ENCODE measurements at regions not wholly inside any gene's neighbourhood (a gene's known extent, or its start where the extent isn't known, plus 50 kb on each side); places are given as distances from the start of the nearest gene placed in this dataset.

GRCh38 chr3:28986922-28987321 is 293.9 kb upstream of the RBMS3 start:
- H3K4me1 ChIP-seq (ENCODE audit: control insufficient read depth, insufficient read depth, low read length) = no peaks in the 10 kb centered on the region
- H3K27ac ChIP-seq (ENCODE audit: insufficient read depth, low read depth, low read length, poor library complexity, severe bottlenecking) = no peak overlapping the region
- H3K36me3 ChIP-seq (ENCODE audit: control insufficient read depth, insufficient read depth, low read length) = no peaks in the 10 kb centered on the region
- H3K9me3 ChIP-seq (ENCODE audit: control insufficient read depth, low read length) = no peaks in the 10 kb centered on the region
- H3K4me3 ChIP-seq (ENCODE audit: insufficient read depth, low read depth, low read length) = no peak overlapping the region
- no peaks in the 10 kb centered on the region for H3K27me3 ChIP-seq (ENCODE audit: control insufficient read depth, insufficient read depth, low read length, poor library complexity, severe bottlenecking)

DNA sequence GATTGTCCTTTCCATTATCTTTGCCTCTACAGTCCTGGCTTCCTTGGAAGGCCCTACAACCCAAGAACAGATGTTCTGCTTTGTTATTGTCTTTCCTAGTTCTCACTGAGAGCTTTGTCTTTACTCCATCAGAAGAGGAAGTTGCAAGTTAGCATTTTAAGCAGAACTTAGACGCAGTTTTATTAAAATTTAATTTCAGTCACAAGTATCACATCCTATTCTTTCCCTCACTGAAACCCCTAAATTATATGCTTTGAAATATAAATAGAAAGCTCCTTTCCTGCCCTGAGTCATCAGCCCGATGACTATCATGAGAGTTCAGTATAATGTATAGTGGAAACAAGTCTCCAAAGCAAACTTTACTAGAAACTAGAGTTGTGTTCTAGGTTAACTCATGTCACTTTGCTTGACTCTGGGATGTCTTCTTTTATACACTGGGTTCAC is 291.2 kb upstream of the RBMS3 start:
- no peaks in the 10 kb centered on the region for H3K36me3 ChIP-seq (ENCODE audit: control insufficient read depth, insufficient read depth, low read length)
- WGBS, 2 experiments = 90 to 100% methylated on average over 1 to 2 of the region's 2 CpGs
- H3K27me3 ChIP-seq (ENCODE audit: control insufficient read depth, insufficient read depth, low read length, poor library complexity, severe bottlenecking) = no peaks in the 10 kb centered on the region
- no peak overlapping the region for H3K4me3 ChIP-seq (ENCODE audit: insufficient read depth, low read depth, low read length)
- no peaks in the 10 kb centered on the region for H3K4me1 ChIP-seq (ENCODE audit: control insufficient read depth, insufficient read depth, low read length)
- H3K9me3 ChIP-seq (ENCODE audit: control insufficient read depth, low read length) = no peaks in the 10 kb centered on the region
- H3K27ac ChIP-seq (ENCODE audit: insufficient read depth, low read depth, low read length, poor library complexity, severe bottlenecking) = no peak overlapping the region

DNA sequence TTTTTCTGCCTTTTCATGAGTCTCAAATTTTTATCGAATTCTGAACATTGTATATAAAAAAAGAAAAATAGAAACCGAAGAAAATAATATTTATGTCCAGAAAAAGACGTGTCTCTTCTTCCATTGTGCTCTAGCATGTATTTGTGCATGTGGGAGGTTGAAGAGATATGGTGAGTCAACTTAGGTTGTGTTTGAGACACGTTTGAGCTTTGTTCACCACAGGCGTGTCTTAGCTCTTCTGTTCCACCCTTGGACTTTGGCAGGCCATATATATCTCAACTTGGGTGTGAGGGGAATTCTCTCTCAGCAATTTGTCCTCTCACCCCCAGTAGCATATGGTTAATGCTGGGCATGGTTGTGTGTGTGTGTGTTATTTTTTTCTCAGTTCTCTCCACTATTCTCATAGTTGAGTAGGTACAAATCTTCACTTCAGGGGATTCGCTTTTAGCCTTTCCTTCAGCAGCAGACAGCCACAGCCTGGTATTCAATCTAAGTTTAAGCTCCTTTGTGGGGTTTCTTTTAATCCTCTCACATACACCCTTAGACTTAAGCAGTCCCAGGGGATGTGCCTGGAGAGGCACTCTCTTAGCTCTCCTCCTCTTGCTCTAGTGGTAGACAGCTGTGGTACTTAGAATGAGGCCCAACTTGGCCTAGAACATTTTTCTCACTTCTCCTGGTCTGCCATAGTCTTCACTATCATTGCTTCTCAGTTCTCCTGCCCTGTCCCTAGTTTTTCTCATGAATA is 286.5 kb upstream of the RBMS3 start:
- no peaks in the 10 kb centered on the region for H3K36me3 ChIP-seq (ENCODE audit: control insufficient read depth, insufficient read depth, low read length)

DNA sequence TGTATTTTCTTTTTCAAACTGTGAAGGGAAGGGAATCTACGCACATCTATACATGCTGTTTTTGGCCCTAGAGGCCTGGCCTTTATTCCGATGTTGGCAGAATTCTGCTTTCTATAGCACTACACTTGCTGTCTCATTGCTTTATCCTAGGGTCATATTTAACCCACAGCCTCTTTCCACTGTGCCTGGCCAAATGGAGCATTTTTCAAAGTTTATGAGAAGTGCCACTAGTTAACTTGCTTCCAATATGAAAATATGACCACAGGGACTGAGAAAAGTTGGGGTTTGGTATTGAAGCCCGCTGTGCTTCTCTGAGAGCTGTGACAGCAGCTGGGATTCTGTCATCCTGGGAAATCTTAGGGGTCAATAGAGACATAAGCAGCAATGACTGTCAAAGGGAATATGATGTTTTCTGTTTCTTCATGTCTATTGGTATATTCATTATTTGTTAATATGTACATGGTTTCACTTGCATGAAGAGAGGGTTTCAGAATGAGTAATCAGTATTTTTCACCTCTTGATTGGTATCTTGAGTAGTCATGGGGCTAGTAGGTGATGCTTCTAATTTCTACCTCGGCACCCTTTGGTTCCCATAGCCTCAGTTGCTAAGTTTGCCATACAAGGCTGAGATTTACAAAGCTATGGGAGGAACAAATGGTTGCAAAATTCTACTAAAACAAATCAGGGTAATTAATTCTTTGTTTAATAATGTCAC is 275.8 kb upstream of the RBMS3 start:
- no peaks in the 10 kb centered on the region for H3K36me3 ChIP-seq (ENCODE audit: control insufficient read depth, insufficient read depth, low read length)
- no peaks in the 10 kb centered on the region for H3K27me3 ChIP-seq (ENCODE audit: control insufficient read depth, insufficient read depth, low read length, poor library complexity, severe bottlenecking)
- no peak overlapping the region for H3K27ac ChIP-seq (ENCODE audit: insufficient read depth, low read depth, low read length, poor library complexity, severe bottlenecking)
- H3K4me3 ChIP-seq (ENCODE audit: insufficient read depth, low read depth, low read length) = no peak overlapping the region
- no peaks in the 10 kb centered on the region for H3K4me1 ChIP-seq (ENCODE audit: control insufficient read depth, insufficient read depth, low read length)
- no peaks in the 10 kb centered on the region for H3K9me3 ChIP-seq (ENCODE audit: control insufficient read depth, low read length)
- 92 to 96% methylated on average over 4 of the region's 4 CpGs for WGBS, 2 experiments

More for the DNA sequence above, 286.5 kb upstream of the RBMS3 start:
- 94 to 96% methylated on average over 6 of the region's 6 CpGs for whole genome bisulfite sequencing, 2 experiments
- no peak overlapping the region for H3K4me3 ChIP-seq (ENCODE audit: insufficient read depth, low read depth, low read length)
- peaks cover 3% of the 10 kb centered on the region for H3K9me3 ChIP-seq (ENCODE audit: control insufficient read depth, low read length)
- no peaks in the 10 kb centered on the region for H3K27me3 ChIP-seq (ENCODE audit: control insufficient read depth, insufficient read depth, low read length, poor library complexity, severe bottlenecking)
- no peak overlapping the region for H3K27ac ChIP-seq (ENCODE audit: insufficient read depth, low read depth, low read length, poor library complexity, severe bottlenecking)
- H3K4me1 ChIP-seq (ENCODE audit: control insufficient read depth, insufficient read depth, low read length) = no peaks in the 10 kb centered on the region

GRCh38 chr3:29005862-29006261 is 275.0 kb upstream of the RBMS3 start:
- Histone ChIP-seq H3K27ac (ENCODE audit: insufficient read depth, low read depth, low read length, poor library complexity, severe bottlenecking) (no peak overlapping the region), H3K36me3 (ENCODE audit: control insufficient read depth, insufficient read depth, low read length) (no peaks in the 10 kb centered on the region), H3K27me3 (ENCODE audit: control insufficient read depth, insufficient read depth, low read length, poor library complexity, severe bottlenecking) (no peaks in the 10 kb centered on the region), H3K4me3 (ENCODE audit: insufficient read depth, low read depth, low read length) (no peak overlapping the region), H3K9me3 (ENCODE audit: control insufficient read depth, low read length) (no peaks in the 10 kb centered on the region), H3K4me1 (ENCODE audit: control insufficient read depth, insufficient read depth, low read length) (no peaks in the 10 kb centered on the region)

GRCh38 chr3:29011441-29011840 is 269.4 kb upstream of the RBMS3 start:
- no peaks in the 10 kb centered on the region for H3K9me3 ChIP-seq (ENCODE audit: control insufficient read depth, low read length)
- no peaks in the 10 kb centered on the region for H3K36me3 ChIP-seq (ENCODE audit: control insufficient read depth, insufficient read depth, low read length)
- no peaks in the 10 kb centered on the region for H3K27me3 ChIP-seq (ENCODE audit: control insufficient read depth, insufficient read depth, low read length, poor library complexity, severe bottlenecking)
- 79 to 83% methylated on average over 1 to 2 of the region's 2 CpGs for WGBS, 2 experiments
- peaks cover 4% of the 10 kb centered on the region for H3K4me1 ChIP-seq (ENCODE audit: control insufficient read depth, insufficient read depth, low read length)
- H3K4me3 ChIP-seq (ENCODE audit: insufficient read depth, low read depth, low read length) = no peak overlapping the region
- H3K27ac ChIP-seq (ENCODE audit: insufficient read depth, low read depth, low read length, poor library complexity, severe bottlenecking) = no peak overlapping the region

DNA sequence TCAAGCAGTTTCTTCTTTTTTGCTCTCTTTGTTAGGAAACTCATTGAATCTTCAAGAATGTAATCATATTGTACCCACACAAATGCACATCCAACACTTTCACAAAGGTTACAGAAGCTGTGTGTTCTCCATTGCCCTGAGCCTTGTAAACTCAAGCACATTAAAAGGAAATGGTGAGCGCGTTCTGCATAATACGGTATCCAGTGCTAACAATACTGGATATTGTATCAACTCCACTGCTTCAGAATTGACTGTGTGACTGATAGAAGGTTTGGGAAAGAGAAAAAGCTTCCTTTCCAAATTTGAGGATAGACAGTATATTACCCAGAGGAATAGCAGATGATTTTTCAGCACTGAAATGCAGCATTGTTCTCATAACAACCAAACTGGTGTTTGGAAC is 268.9 kb upstream of the RBMS3 start:
- H3K9me3 ChIP-seq (ENCODE audit: control insufficient read depth, low read length) = no peaks in the 10 kb centered on the region
- WGBS, 2 experiments = 96 to 98% methylated on average over 3 of the region's 3 CpGs
- H3K27ac ChIP-seq (ENCODE audit: insufficient read depth, low read depth, low read length, poor library complexity, severe bottlenecking) = no peak overlapping the region
- H3K4me1 ChIP-seq (ENCODE audit: control insufficient read depth, insufficient read depth, low read length) = peaks cover 4% of the 10 kb centered on the region
- H3K4me3 ChIP-seq (ENCODE audit: insufficient read depth, low read depth, low read length) = no peak overlapping the region
- H3K36me3 ChIP-seq (ENCODE audit: control insufficient read depth, insufficient read depth, low read length) = no peaks in the 10 kb centered on the region
- H3K27me3 ChIP-seq (ENCODE audit: control insufficient read depth, insufficient read depth, low read length, poor library complexity, severe bottlenecking) = no peaks in the 10 kb centered on the region

DNA sequence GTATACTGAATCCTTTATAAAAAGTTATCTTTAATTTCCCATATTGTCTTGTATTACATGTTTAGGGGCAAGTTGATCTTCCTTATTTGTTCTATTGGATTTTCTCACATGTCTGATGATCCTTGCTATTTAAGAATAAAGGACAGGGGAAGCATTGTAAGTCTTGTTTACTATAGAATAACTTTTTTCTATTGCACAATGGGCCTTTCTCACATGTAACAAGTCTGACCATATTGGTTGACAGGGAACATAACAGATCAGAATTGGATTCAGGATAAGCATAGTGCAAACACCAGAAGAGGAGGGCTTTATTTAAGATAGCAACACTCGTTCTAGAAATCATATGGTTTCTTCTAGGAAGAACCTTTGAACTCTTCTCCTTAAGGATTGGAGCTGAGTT is 257.9 kb upstream of the RBMS3 start:
- H3K4me1 ChIP-seq (ENCODE audit: control insufficient read depth, insufficient read depth, low read length) = no peaks in the 10 kb centered on the region
- H3K4me3 ChIP-seq (ENCODE audit: insufficient read depth, low read depth, low read length) = no peak overlapping the region
- no peak overlapping the region for H3K27ac ChIP-seq (ENCODE audit: insufficient read depth, low read depth, low read length, poor library complexity, severe bottlenecking)
- no peaks in the 10 kb centered on the region for H3K9me3 ChIP-seq (ENCODE audit: control insufficient read depth, low read length)
- no peaks in the 10 kb centered on the region for H3K27me3 ChIP-seq (ENCODE audit: control insufficient read depth, insufficient read depth, low read length, poor library complexity, severe bottlenecking)
- WGBS, 2 experiments = 88 to 95% methylated on average over 1 of the region's 1 CpG
- no peaks in the 10 kb centered on the region for H3K36me3 ChIP-seq (ENCODE audit: control insufficient read depth, insufficient read depth, low read length)

- no peak overlapping the region for H3K4me3 ChIP-seq (ENCODE audit: insufficient read depth, low read depth, low read length)
- no peaks in the 10 kb centered on the region for H3K4me1 ChIP-seq (ENCODE audit: control insufficient read depth, insufficient read depth, low read length)
- H3K27me3 ChIP-seq (ENCODE audit: control insufficient read depth, insufficient read depth, low read length, poor library complexity, severe bottlenecking) = no peaks in the 10 kb centered on the region
- no peak overlapping the region for H3K27ac ChIP-seq (ENCODE audit: insufficient read depth, low read depth, low read length, poor library complexity, severe bottlenecking)
- no peaks in the 10 kb centered on the region for H3K36me3 ChIP-seq (ENCODE audit: control insufficient read depth, insufficient read depth, low read length)
- 89 to 100% methylated on average over 1 of the region's 2 CpGs for WGBS, 2 experiments
- H3K9me3 ChIP-seq (ENCODE audit: control insufficient read depth, low read length) = no peaks in the 10 kb centered on the region
Observed at GRCh38 chr3:29026286-29026685, 254.6 kb upstream of the RBMS3 start.

DNA sequence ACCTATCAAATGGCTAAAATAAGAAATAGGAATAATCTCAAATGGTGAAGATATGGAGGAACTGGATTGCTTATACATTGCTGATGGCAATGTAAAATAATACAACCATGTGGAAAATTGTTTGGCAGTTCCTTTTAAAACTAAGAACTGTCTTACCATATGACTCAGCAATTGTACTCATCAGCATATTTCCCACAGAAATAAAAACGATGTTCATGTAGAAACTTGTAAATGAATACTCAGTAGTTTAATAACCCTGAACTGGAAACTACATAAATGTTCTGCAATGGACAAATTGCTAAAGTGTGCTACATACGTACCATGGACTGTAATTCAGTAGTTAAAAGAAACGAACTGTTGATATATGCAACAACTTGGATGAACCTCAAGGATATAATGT is 253.9 kb upstream of the RBMS3 start:
- Histone ChIP-seq H3K4me3 (ENCODE audit: insufficient read depth, low read depth, low read length) (no peak overlapping the region), H3K9me3 (ENCODE audit: control insufficient read depth, low read length) (no peaks in the 10 kb centered on the region), H3K36me3 (ENCODE audit: control insufficient read depth, insufficient read depth, low read length) (no peaks in the 10 kb centered on the region), H3K27me3 (ENCODE audit: control insufficient read depth, insufficient read depth, low read length, poor library complexity, severe bottlenecking) (no peaks in the 10 kb centered on the region), H3K27ac (ENCODE audit: insufficient read depth, low read depth, low read length, poor library complexity, severe bottlenecking) (no peak overlapping the region), H3K4me1 (ENCODE audit: control insufficient read depth, insufficient read depth, low read length) (no peaks in the 10 kb centered on the region)
- WGBS, 2 experiments = 91 to 100% methylated on average over 1 to 3 of the region's 3 CpGs
